RWPE1 (cell line): ENCODE measurements at regions not wholly inside any gene's neighbourhood (a gene's known extent, or its start where the extent isn't known, plus 50 kb on each side); places are given as distances from the start of the nearest gene placed in this dataset.

ENCODE experiments used
- CTCF ChIA-PET: fragments of 350-600 bp; sonication (Branson Sonifier 250); formaldehyde crosslinking; extraction: SDS; loops from one replicate; lab custom pipeline; 2021; lab: Yijun Ruan, JAX
- POLR2A ChIA-PET: fragments of 400-600 bp; formaldehyde crosslinking; extraction: SDS; loops from one replicate; lab custom pipeline; 2020; ENCODE audit warnings: antibody characterized with exemption; ENCODE audit not compliant: low non-redundant PET; lab: Yijun Ruan, JAX
- DNase-seq: peaks from one replicate; pipeline ENCODE4 v3.0.0; 2012; ENCODE audit warnings: low spot score
- H3K27ac ChIP-seq: fragments of 450-650 bp; 2 replicates; pipeline ENCODE4 v1.5.1; 2017
- TF ChIP-seq, protein P1 (sequence below): fragments of 450-650 bp; conservative IDR thresholded peaks from 2 replicates; pipeline ENCODE4 v1.5.1; 2017; ENCODE audit warnings: low read depth, mild to moderate bottlenecking

DNA sequence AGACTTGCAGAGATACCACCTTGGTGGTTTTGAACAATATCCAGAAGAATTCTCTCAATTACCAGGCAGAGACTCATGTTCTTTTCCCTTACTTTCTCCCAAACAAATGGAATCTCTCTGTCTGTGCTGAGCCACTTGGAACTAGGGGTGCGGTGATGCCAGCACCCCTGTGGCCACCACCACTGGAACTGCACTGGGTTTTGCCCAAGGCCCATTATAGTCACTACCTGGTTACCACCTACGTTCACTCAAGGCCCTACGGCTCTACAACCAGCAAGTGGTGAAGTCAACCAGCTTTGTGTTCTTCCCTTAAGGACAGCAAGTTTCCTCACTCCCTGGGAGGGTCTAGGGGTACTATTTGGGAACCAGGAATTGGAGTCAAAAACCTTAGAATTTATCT lies 1183.7 kb downstream of the FSTL5 start:
- no peak overlapping the region for H3K27ac ChIP-seq
- ChIA-PET POLR2A (no interaction called here), CTCF (no interaction called here)
- DNase-seq, result no peak
- TF ChIP-seq, protein P1, sequence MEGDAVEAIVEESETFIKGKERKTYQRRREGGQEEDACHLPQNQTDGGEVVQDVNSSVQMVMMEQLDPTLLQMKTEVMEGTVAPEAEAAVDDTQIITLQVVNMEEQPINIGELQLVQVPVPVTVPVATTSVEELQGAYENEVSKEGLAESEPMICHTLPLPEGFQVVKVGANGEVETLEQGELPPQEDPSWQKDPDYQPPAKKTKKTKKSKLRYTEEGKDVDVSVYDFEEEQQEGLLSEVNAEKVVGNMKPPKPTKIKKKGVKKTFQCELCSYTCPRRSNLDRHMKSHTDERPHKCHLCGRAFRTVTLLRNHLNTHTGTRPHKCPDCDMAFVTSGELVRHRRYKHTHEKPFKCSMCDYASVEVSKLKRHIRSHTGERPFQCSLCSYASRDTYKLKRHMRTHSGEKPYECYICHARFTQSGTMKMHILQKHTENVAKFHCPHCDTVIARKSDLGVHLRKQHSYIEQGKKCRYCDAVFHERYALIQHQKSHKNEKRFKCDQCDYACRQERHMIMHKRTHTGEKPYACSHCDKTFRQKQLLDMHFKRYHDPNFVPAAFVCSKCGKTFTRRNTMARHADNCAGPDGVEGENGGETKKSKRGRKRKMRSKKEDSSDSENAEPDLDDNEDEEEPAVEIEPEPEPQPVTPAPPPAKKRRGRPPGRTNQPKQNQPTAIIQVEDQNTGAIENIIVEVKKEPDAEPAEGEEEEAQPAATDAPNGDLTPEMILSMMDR, result no peak

DNA sequence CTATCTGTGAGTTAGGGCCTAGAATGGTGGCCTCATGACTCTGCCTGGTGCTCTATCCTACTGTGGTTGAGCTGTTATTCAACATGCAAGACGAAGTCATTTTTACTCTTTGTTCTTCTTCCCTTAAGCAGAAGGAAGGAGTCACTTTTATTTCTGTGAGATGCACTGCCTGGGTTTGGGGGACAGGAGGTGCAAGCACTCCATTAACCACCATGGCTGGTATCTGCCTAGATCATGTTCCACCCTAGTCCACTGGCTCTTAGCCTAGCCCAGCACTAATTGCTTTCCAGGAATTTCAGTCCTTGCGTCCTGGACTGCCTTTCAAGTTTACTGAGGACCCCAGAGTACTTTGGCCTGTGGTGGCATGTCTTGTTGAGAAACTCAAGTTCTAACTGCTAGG lies 1182.7 kb downstream of the FSTL5 start:
- H3K27ac ChIP-seq, result no peak overlapping the region
- no peak for DNase-seq
- TF ChIP-seq, protein P1, result no peak
- ChIA-PET POLR2A (no interaction called here), CTCF (no interaction called here)

DNA sequence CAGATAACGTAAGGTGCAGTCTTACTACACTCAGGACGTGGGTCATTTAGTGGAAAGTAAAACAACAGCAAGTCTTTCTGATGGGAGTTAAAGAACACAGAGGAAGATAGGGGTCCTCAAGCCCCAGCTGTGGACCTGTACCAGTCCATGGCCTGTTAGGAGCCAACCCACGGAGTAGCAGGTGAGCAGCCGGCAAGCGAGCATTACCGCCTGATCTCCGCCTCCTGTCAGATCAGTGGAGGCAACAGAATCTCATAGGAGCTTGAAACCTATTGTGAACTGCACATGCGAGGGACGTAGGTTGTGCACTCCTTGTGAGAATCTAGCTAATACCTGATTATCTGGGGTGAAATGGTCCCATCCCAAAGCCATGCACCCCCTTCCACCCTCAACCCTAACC lies 1180.8 kb downstream of the FSTL5 start:
- CTCF ChIA-PET, result no interaction called here

DNA sequence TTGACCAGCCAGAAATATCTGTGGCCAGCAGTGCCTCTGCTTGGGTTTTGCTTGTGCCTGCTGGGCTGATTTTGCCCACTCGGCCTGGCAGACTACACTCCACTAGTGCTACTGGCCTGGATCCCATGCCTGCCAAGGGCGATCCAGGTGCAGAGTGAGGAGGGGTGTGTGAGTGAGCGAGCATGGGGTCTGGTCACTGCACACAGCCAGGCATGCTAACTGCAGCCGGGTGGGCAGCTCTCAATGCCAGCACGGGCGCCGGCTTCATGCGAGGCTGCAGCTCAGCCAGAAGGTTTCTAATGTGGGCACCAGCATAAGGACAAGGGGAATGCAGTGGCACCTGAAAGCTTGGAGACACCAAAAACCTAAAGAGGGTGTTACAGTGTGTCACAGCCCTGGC lies 1161.4 kb downstream of the FSTL5 start:
- H3K27ac ChIP-seq, result no peak overlapping the region
- CTCF ChIA-PET, result no interaction called here
- TF ChIP-seq, protein P1, result no peak
- POLR2A ChIA-PET, result no interaction called here
- DNase-seq, result no peak

More for the DNA sequence above, 1180.8 kb downstream of the FSTL5 start:
- no peak overlapping the region for H3K27ac ChIP-seq
- no peak for DNase-seq
- TF ChIP-seq, protein P1, result no peak
- POLR2A ChIA-PET, result no interaction called here

DNA sequence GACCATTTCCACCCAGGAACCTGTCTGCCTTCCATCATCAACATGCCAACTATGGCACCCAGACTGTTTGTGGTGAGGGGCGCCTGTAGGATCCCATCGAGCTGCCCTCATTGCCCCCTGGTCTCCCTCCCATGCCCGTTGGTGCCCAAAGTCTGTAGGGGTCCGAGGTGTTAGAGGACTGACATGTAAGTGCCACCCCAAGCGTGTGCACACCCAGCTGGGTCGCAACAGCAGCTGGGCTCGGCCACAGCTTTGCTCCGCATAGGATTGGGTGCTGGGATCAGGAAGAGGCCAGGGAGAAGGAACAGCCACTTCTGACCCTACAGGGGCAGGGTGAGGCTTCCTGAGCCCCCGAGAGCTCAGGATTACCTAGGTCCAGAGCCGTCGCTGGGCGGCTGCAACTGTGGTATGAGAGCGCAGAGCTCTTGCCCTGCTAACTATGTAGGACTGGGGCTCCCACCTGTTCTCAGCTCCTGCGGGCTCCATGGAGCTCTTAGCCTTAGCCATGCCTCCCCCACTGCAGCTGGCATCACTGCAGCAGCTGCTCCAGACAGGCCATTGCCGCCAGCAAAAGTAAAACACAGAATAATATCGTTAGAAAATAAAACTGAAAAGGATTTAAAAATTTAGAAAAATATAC lies 1160.3 kb downstream of the FSTL5 start:
- DNase-seq, result no peak
- ChIA-PET POLR2A (no interaction called here), CTCF (interaction anchor here (0.6 kb wide), 1 partner anchor 9 kb away, joined by 3 read pairs; no protein-coding TSS in a partner anchor)
- no peak overlapping the region for H3K27ac ChIP-seq
- TF ChIP-seq, protein P1, result no peak

DNA sequence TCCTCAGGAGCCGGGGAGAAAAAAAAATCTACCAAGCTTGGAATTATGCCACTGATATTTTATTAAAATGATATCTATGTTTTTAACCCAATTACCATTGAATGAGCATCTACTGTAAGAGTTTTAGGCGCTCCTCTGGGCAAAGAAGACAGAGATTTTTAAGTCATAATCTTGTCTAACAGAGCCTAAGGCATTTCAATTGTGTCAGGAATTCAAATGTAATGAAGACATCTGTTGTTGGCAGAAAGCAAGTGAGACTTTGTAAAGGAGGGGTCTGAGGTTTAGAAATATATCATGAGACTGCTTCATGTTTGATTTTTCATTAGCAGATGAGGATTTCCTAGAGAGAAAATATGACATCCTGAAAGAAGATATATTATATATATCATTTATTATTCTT lies 1158.1 kb downstream of the FSTL5 start:
- CTCF ChIA-PET, result no interaction called here
- POLR2A ChIA-PET, result no interaction called here
- TF ChIP-seq, protein P1, result no peak
- no peak overlapping the region for H3K27ac ChIP-seq
- DNase-seq, result no peak
